ENCODE measurements at regions not wholly inside any gene's neighbourhood (a gene's known extent, or its start where the extent isn't known, plus 50 kb on each side); places are given as distances from the start of the nearest gene placed in this dataset.

- TF ChIP-seq POLR2A (IDR thresholded peaks at IDR 0.05; ENCODE audit: low read length) (no peak), CTCF (IDR thresholded peaks at IDR 0.05) (no peak), BCL3 (IDR thresholded peaks at IDR 0.05) (no peak), ZSCAN20 (CRISPR knock-in tag; IDR thresholded peaks at IDR 0.05) (no peak), CHD2 (IDR thresholded peaks at IDR 0.05; ENCODE audit: low read length, partially characterized antibody) (no peak), MAFK (IDR thresholded peaks at IDR 0.05; ENCODE audit: partially characterized antibody) (no peak), EP300 (IDR thresholded peaks at IDR 0.05) (no peak), CHD4 (IDR thresholded peaks at IDR 0.05; ENCODE audit: borderline replicate concordance) (no peak), RNF2 (IDR thresholded peaks at IDR 0.05; ENCODE audit: borderline replicate concordance, low read depth) (no peak), NR3C1 (IDR thresholded peaks at IDR 0.05) (no peak), RAD21 (conservative IDR thresholded peaks at IDR 0.05 in 1 of 2, IDR thresholded peaks at IDR 0.05 in 1 of 2) (no peak), HMGXB4 (CRISPR knock-in tag; IDR thresholded peaks at IDR 0.05; ENCODE audit: borderline replicate concordance) (no peak), JUN (IDR thresholded peaks at IDR 0.05) (no peak)
These were observed 65.3 kb upstream of the JCAD start for GRCh38 chr10:30124704-30125103.
